GM12874 (cell line): ENCODE measurements at regions not wholly inside any gene's neighbourhood (a gene's known extent, or its start where the extent isn't known, plus 50 kb on each side); places are given as distances from the start of the nearest gene placed in this dataset.

ENCODE experiments used
- CTCF ChIP-seq: IDR thresholded peaks from 2 replicates; pipeline ENCODE4 v1.5.1; 2011; ENCODE audit warnings: low read depth, mild to moderate bottlenecking, control low read depth, low read length, moderate library complexity; ENCODE audit not compliant: insufficient read depth

DNA sequence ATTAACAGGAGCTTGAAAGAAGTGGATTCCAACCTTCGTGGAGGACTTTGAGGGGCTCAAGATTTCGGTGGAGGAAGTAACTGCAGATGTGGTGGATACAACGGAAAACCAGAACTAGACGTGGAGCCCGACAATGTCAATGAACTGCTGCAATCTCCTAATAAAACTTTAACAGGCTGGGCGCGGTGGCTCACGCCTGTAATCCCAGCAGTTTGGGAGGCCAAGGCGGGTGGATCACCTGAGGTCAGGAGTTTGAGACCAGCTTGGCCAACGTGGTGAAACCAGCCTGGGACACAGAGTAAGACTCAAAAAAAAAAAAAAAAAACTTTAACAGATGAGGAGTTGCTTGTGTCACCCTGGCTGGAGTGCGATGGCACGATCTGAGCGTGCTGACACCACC is 477.8 kb upstream of the MKI67 start:
- no peak for TF ChIP-seq CTCF

GRCh38 chr10:128605180-128605579 is 479.0 kb upstream of the MKI67 start:
- TF ChIP-seq CTCF: no peak

DNA sequence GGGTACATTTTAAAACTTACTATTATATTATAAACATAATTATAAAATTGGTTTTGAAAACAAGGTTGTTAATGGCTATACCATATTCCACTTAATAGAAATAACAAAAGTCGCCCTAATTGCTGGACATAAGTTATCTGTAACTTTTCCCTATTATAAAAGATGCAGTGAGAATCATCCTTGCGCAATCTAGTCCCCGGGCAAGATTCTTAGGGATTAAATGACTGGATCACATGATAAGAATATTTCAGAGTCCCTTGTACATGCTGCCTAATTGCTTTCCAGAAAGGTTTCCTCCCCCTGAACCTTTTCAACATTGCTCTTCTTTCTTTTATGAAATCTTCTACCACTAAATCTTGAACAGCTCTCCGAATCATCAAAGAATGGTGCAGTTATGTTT is 479.8 kb upstream of the MKI67 start:
- no peak for TF ChIP-seq CTCF

- no peak for TF ChIP-seq CTCF
Observed at GRCh38 chr10:128608791-128609190, 482.6 kb upstream of the MKI67 start.

GRCh38 chr10:128609460-128609859 is 483.2 kb upstream of the MKI67 start:
- no peak for TF ChIP-seq CTCF

- TF ChIP-seq CTCF: no peak
Observed at GRCh38 chr10:128610113-128610512, 483.9 kb upstream of the MKI67 start.

DNA sequence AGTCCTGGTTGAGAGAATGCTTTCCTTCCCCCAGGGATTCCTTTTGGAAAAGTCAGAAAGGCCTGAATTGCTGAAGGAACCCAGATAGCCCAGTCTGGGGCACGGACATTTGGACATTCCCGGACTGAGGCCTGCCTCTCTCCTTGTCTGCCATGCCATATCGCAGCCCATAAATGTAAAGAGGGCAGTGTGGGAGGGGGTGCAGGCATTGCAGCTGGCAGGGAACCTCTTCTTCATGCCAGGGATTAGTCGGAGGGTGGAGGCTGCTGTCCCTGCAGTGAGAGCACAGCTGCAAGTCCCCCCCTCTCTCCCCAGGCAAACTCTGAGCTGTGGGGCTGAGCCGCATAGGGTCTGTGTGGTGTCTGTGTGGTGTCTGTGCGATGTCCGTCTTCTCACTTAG is 486.0 kb upstream of the MKI67 start:
- no peak for TF ChIP-seq CTCF

DNA sequence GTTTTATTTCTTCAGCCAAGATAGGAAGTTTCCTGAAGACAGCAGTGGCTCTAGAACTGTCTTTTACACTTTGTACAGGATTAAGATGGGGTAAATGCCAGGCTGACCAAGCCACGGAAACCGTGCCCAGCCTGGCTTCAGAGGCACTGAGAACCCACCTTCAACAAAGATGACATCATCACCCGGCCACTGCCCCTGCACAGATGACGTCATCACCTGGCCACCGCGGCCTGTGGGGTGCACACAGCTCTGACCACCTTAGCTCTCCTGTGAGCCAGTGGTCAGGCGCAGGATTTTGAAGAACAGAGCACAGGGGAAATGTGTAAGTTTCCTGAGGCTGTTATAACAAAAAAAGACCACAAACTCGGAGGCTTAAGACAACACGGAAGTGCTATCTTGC is 486.4 kb upstream of the MKI67 start:
- TF ChIP-seq CTCF: no peak
